Ovary (tissue), 7 donors: ENCODE measurements at regions not wholly inside any gene's neighbourhood (a gene's known extent, or its start where the extent isn't known, plus 50 kb on each side); places are given as distances from the start of the nearest gene placed in this dataset.

Experiments used
- DNase-seq, 5 donors: peaks; one replicate each; pipeline ENCODE4 v3.0.0-alpha.2; 2019 to 2020
- H3K27ac ChIP-seq, 2 donors: fragments of 200-600 bp; one replicate each; pipeline versions ENCODE4 v1.5.1 to v1.8.0; 2019 to 2022
- H3K27me3 ChIP-seq: fragments of 200-600 bp; one replicate; pipeline ENCODE4 v1.8.0; 2022
- H3K36me3 ChIP-seq: fragments of 200-600 bp; sonication (generic); one replicate; pipeline ENCODE4 v1.5.1; 2019
- H3K4me1 ChIP-seq: one replicate; pipeline ENCODE4 v1.8.1; 2013; ENCODE audit warnings: mild to moderate bottlenecking, moderate library complexity; ENCODE audit not compliant: insufficient read depth
- H3K4me3 ChIP-seq: fragments of 200-600 bp; sonication (generic); one replicate; pipeline ENCODE4 v1.5.1; 2017
- H3K9me3 ChIP-seq, 2 donors: fragments of 200-600 bp in 1 of 2; sonication (generic) in 1 of 2; one replicate each; pipeline versions ENCODE4 v1.5.1 to v1.8.1; 2013 to 2019; ENCODE audit warnings: mild to moderate bottlenecking in 1 of 2, moderate library complexity in 1 of 2
- EP300 ChIP-seq: sonication (generic); formaldehyde crosslinking; IDR thresholded peaks from one replicate; pipeline ENCODE4 v1.6.1; 2017; ENCODE audit warnings: antibody characterized with exemption
- POLR2A ChIP-seq: fragments of 450-650 bp; IDR thresholded peaks from one replicate; pipeline ENCODE4 v1.6.1; 2017; ENCODE audit warnings: antibody characterized with exemption, mild to moderate bottlenecking, moderate library complexity
- WGBS, 3 donors: extraction: QIAGEN DNeasy Blood & Tissue Kit in 1 of 3; methylation state at CpG; one replicate each; pipeline versions ENCODE4 v1.1.5 to v1.1.7; 2013 to 2017; 5-methylcytosine and 5-hydroxymethylcytosine counted together
- intact Hi-C, 4 donors: fragments of 100-400 bp; cut with DNase I; formaldehyde crosslinking; loops; one replicate each; pipeline versions ENCODE4 v1.11.0 to v1.15.1; 2022 to 2023
- TF ChIP-seq, protein P1 (sequence below), 3 donors: fragments of 450-650 bp in 2 of 3; fragments of 200-600 bp in 1 of 3; IDR thresholded peaks; one replicate each; pipeline versions ENCODE4 v1.5.1 to v1.8.0; 2016 to 2022; ENCODE audit warnings: antibody characterized with exemption in 3 of 3, mild to moderate bottlenecking in 1 of 3
- donor health status: DM: no; HTN: no; CAD: no; lungs with moderate emphysema.
- donor health status: DM: no; HTN: no; CAD: no.
- donor health status: Bipolar disorder and iron deficiency.
- donor health status: DM: no; HTN: no; CAD: no.
- donor health status: DM: yes; HTN: yes; CAD: no.

DNA sequence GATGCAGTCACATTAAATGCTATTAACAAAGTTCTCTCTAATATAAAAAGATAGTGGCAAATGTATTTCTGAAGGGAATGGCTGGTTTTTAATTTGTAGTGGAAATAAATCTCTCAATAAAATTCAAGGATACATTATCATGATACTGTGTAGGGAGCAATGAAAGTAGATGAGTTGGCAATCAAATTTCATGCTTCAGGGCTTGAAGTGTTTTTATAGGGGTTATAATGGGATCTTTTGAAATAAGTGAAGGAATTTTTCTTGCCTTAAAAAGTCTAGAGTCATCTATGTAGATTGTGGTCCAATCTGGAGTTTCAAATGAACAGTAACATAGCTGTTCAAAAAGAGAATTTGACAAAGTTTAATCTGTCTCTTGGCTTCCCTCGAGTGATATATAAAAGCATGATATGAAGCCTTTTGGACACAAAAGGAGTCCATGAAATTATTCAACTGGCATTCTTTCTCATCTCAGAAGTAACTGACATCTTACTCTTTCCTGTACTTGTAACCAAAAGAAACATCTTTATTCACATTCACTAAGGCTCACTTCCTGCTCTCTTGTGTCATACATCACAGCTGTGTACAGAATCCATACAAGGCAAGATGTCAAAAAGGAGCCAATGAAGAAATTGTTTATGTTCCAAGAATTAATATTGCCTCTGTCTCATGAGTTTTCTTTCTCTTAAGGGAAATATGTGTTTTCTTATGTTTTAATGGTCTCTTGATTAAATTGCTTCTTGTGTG, 591.0 kb upstream of the GJE1 start:
- no peak for TF ChIP-seq POLR2A
- no peak overlapping the region for H3K27ac ChIP-seq
- WGBS, 3 donors: 36 to 56% (median 47%) methylated on average over 1 of the region's 1 CpG
- no peaks in the 10 kb centered on the region for H3K36me3 ChIP-seq
- H3K4me1 ChIP-seq: no peaks in the 10 kb centered on the region
- H3K4me3 ChIP-seq: no peak overlapping the region
- intact Hi-C loops: no loop called here
- no peaks in the 10 kb centered on the region for H3K9me3 ChIP-seq
- H3K27me3 ChIP-seq: no peaks in the 10 kb centered on the region
- no peak for DNase-seq

DNA sequence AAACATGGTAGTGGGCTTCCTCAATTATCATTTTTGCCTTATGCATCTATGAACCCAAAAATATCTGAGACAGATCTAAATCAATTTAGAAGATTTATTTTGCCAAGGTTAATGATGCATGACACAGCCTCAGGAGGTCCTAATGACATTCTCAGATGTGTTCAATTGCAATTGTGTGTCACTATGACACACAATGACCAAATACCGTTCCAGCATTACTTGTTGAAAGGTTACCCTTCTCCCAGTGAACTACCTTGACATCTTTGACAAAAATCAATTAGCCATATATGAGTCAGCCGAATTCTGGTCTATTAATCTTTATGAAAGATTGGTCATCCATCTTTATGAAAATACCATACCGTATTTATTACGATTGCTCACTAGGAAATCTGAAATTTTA, 592.5 kb upstream of the GJE1 start:
- Histone ChIP-seq H3K36me3 (no peaks in the 10 kb centered on the region), H3K27ac (no peak overlapping the region), H3K27me3 (no peaks in the 10 kb centered on the region), H3K4me3 (no peak overlapping the region), H3K4me1 (no peaks in the 10 kb centered on the region), H3K9me3 (no peaks in the 10 kb centered on the region)
- WGBS, 3 donors: 95 to 97% (median 96%) methylated on average over 4 of the region's 4 CpGs
- TF ChIP-seq, protein P1, sequence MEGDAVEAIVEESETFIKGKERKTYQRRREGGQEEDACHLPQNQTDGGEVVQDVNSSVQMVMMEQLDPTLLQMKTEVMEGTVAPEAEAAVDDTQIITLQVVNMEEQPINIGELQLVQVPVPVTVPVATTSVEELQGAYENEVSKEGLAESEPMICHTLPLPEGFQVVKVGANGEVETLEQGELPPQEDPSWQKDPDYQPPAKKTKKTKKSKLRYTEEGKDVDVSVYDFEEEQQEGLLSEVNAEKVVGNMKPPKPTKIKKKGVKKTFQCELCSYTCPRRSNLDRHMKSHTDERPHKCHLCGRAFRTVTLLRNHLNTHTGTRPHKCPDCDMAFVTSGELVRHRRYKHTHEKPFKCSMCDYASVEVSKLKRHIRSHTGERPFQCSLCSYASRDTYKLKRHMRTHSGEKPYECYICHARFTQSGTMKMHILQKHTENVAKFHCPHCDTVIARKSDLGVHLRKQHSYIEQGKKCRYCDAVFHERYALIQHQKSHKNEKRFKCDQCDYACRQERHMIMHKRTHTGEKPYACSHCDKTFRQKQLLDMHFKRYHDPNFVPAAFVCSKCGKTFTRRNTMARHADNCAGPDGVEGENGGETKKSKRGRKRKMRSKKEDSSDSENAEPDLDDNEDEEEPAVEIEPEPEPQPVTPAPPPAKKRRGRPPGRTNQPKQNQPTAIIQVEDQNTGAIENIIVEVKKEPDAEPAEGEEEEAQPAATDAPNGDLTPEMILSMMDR (IDR thresholded peaks at IDR 0.05): no peak
- no peak for TF ChIP-seq POLR2A
- no peak for TF ChIP-seq EP300
- intact Hi-C loops: no loop called here
- DNase-seq: no peak

DNA sequence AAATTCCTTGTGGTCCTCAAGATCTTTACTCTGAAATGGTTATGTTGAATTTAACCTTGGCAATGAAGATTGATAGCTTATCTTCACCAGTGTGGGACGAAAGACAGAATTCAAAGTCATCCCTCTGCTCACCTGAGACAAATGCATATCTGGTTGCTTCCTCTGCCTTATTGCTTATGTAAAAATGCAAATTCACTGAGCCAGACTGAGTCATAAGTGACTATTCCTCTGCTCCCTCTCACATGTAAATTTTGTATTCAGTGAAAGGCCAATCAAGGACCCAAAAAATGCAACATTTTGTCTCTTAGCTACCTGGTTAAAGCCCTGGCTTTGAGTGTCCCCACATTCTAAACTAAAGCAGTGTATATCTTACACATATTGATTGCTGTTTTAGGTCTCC, 593.1 kb upstream of the GJE1 start:
- H3K27me3 ChIP-seq: no peaks in the 10 kb centered on the region
- H3K27ac ChIP-seq: no peak overlapping the region
- DNase-seq: no peak
- H3K9me3 ChIP-seq: no peaks in the 10 kb centered on the region
- no peaks in the 10 kb centered on the region for H3K36me3 ChIP-seq
- no peaks in the 10 kb centered on the region for H3K4me1 ChIP-seq
- TF ChIP-seq, protein P1 (IDR thresholded peaks at IDR 0.05): no peak
- TF ChIP-seq EP300 (no peak), POLR2A (no peak)
- intact Hi-C loops: no loop called here
- 89 to 90% (median 89%) methylated on average over 1 of the region's 1 CpG for WGBS, 3 donors
- no peak overlapping the region for H3K4me3 ChIP-seq

DNA sequence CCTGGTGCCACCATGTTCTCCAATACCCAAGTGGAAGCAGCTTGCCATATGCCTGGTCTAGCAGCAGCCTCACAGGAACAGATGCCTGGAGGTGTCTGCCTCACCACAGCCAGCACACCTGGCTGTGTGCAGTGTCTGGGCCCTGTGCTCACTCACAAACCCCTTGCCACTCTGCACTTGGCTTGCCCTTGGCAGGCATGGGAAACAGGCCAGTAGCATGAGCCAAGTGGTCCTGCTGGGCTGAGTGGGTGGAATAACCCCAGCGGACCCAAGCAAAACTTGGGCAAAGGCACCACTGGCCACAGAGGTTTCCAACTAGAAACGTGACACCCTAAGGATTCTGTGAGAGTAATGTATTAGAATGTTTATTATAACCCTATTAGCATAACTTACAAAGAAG, 600.5 kb upstream of the GJE1 start:
- intact Hi-C loops: no loop called here
- no peaks in the 10 kb centered on the region for H3K9me3 ChIP-seq
- TF ChIP-seq, protein P1 (IDR thresholded peaks at IDR 0.05): no peak
- no peak for TF ChIP-seq POLR2A
- 87 to 96% (median 94%) methylated on average over 2 of the region's 2 CpGs for WGBS, 3 donors
- H3K27ac ChIP-seq: no peak overlapping the region
- H3K36me3 ChIP-seq: no peaks in the 10 kb centered on the region
- DNase-seq: no peak
- no peaks in the 10 kb centered on the region for H3K4me1 ChIP-seq
- H3K27me3 ChIP-seq: no peaks in the 10 kb centered on the region
- no peak overlapping the region for H3K4me3 ChIP-seq

DNA sequence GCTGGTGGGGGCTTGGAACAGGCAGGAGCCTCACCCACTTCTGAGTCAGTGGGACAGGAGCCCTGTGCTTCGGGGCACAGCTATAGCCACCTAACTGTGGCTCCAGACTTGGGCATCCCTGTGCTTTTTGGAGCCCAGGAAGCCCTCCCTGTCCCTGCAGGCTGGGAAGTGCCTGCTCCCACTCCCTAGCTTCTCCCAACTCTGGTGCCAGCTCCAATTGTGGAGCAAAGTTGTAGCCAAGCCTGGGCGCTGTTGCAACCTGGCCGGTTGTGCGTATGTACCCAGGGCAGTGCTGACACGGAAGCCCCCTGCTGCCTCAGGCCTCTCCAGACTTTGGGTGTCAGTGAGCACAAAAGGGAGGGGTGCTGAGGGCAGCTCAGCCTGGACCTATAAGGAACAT, 601.7 kb upstream of the GJE1 start:
- no peak overlapping the region for H3K4me3 ChIP-seq
- WGBS, 3 donors: 90 to 97% (median 94%) methylated on average over 4 to 5 of the region's 5 CpGs
- H3K4me1 ChIP-seq: no peaks in the 10 kb centered on the region
- no peak for DNase-seq
- no peaks in the 10 kb centered on the region for H3K27me3 ChIP-seq
- H3K9me3 ChIP-seq: no peaks in the 10 kb centered on the region
- intact Hi-C loops: no loop called here
- H3K27ac ChIP-seq: no peak overlapping the region
- H3K36me3 ChIP-seq: no peaks in the 10 kb centered on the region
- TF ChIP-seq EP300: no peak
- no peak for TF ChIP-seq POLR2A
- TF ChIP-seq, protein P1 (IDR thresholded peaks at IDR 0.05): no peak
